ENCODE measurements at regions not wholly inside any gene's neighbourhood (a gene's known extent, or its start where the extent isn't known, plus 50 kb on each side); places are given as distances from the start of the nearest gene placed in this dataset.

DNA sequence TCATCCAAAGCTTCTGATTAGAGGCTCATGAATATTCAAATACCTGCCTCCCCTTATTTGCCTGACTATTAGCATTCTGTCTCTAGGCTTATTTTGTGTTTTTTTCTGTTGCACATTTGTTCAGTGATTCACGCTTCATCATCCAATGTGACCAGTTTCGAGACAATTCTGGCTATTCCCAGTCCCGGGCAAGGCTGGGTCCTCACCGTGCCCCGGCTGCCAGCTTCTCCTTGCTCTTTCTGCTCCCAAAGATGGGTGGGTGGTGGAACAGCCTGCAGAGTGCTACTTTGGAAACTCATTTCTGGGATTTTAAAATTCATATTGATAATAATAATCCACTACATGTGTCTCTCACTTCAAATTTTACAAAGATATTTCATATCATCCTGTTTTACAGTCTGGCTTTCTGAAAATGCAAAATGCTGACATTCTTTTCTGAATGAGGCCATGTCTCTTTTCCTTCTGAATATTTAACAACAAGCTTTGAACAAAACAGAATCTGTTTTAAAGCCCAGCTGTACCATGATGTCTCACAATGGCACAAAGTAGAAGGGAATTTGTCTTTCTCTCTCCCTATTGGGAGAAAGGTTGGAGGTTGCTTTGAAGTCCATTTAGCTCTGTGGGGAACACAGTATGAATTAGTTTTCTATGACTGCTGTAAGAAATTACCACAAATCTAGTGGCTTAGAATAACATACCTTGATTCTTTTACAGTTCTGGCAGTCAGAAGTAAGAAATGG, 116.9 kb upstream of the CDH13 start:
- whole genome bisulfite sequencing (ENCODE audit: insufficient coverage, low coverage, missing lambda C conversion rate): 2% methylated on average over 5 of the region's 5 CpGs
- Histone ChIP-seq H2AFZ (ENCODE audit: low read depth, low read length) (no peak overlapping the region), H3K9me1 (ENCODE audit: control insufficient read depth, insufficient read depth, low read length) (no peaks in the 10 kb centered on the region), H3K9me3 (replicated peaks; ENCODE audit: control insufficient read depth, insufficient read depth, low read depth, low read length) (no peaks in the 10 kb centered on the region), H3K9ac (ENCODE audit: insufficient read depth in 1 of 2, low read depth in 2 of 2, low read length in 2 of 2) (no peak overlapping the region), H4K20me1 (replicated peaks; ENCODE audit: control insufficient read depth, insufficient read depth, low read length) (no peaks in the 10 kb centered on the region), H3K79me2 (ENCODE audit: control insufficient read depth, insufficient read depth, low read length) (no peaks in the 10 kb centered on the region), H3K27me3 (ENCODE audit: control insufficient read depth in 2 of 2, insufficient read depth in 2 of 2, low read length in 2 of 2) (no peaks in the 10 kb centered on the region; a peak in 1 of 5 replicates), H3K27ac (ENCODE audit: extremely low read depth, low read depth, low read length) (no peak overlapping the region), H3K4me2 (ENCODE audit: insufficient read depth, low read length) (no peak overlapping the region), H3K36me3 (ENCODE audit: control insufficient read depth, insufficient read depth, low read length) (no peaks in the 10 kb centered on the region), H3K4me3 (no peak overlapping the region), H3K4me1 (replicated peaks in 1 of 2; ENCODE audit: control insufficient read depth in 2 of 2, insufficient read depth in 2 of 2, low read length in 2 of 2) (no peaks in the 10 kb centered on the region)
- BruUV-seq (replicated peaks): no TSS peak
- intact Hi-C loops (cut with micrococcal nuclease) (no loop called here), in situ Hi-C loops (cut with MboI) (no loop called here)
- CTCF ChIA-PET (ENCODE audit: low intra/inter-chr PET ratio): no interaction called here
- POLR2A ChIA-PET: no interaction called here
- no peak for DNase-seq (ENCODE audit: extremely low read depth in 1 of 4, low spot score in 3 of 4)
- ATAC-seq: no peak
- no peak for FAIRE-seq
- TF ChIP-seq TRIM24 (IDR thresholded peaks at IDR 0.05) (no peak), ZFX (CRISPR knock-in tag; IDR thresholded peaks at IDR 0.05) (no peak), MEIS2 (IDR thresholded peaks at IDR 0.05; ENCODE audit: partially characterized antibody) (no peak), MYBL2 (IDR thresholded peaks at IDR 0.05; ENCODE audit: low read depth) (no peak), MYBL2 (CRISPR knock-in tag; IDR thresholded peaks at IDR 0.05; ENCODE audit: borderline replicate concordance) (no peak), BHLHE40 (IDR thresholded peaks at IDR 0.05; ENCODE audit: low read length) (no peak), NR2C2 (CRISPR knock-in tag; IDR thresholded peaks at IDR 0.05) (no peak), NR2C2 (tag; IDR thresholded peaks at IDR 0.05) (no peak), CAMTA2 (CRISPR knock-in tag; conservative IDR thresholded peaks at IDR 0.05) (no peak), DIDO1 (tag; IDR thresholded peaks at IDR 0.05; ENCODE audit: low read depth) (no peak), ZNF232 (CRISPR knock-in tag; IDR thresholded peaks at IDR 0.05) (no peak), FOXP1 (CRISPR knock-in tag; IDR thresholded peaks at IDR 0.05) (no peak)
- TF ChIP-seq, protein P1, sequence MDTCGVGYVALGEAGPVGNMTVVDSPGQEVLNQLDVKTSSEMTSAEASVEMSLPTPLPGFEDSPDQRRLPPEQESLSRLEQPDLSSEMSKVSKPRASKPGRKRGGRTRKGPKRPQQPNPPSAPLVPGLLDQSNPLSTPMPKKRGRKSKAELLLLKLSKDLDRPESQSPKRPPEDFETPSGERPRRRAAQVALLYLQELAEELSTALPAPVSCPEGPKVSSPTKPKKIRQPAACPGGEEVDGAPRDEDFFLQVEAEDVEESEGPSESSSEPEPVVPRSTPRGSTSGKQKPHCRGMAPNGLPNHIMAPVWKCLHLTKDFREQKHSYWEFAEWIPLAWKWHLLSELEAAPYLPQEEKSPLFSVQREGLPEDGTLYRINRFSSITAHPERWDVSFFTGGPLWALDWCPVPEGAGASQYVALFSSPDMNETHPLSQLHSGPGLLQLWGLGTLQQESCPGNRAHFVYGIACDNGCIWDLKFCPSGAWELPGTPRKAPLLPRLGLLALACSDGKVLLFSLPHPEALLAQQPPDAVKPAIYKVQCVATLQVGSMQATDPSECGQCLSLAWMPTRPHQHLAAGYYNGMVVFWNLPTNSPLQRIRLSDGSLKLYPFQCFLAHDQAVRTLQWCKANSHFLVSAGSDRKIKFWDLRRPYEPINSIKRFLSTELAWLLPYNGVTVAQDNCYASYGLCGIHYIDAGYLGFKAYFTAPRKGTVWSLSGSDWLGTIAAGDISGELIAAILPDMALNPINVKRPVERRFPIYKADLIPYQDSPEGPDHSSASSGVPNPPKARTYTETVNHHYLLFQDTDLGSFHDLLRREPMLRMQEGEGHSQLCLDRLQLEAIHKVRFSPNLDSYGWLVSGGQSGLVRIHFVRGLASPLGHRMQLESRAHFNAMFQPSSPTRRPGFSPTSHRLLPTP (IDR thresholded peaks at IDR 0.05; ENCODE audit: borderline replicate concordance, extremely low read depth, insufficient read length): no peak
- TF ChIP-seq, protein P2, sequence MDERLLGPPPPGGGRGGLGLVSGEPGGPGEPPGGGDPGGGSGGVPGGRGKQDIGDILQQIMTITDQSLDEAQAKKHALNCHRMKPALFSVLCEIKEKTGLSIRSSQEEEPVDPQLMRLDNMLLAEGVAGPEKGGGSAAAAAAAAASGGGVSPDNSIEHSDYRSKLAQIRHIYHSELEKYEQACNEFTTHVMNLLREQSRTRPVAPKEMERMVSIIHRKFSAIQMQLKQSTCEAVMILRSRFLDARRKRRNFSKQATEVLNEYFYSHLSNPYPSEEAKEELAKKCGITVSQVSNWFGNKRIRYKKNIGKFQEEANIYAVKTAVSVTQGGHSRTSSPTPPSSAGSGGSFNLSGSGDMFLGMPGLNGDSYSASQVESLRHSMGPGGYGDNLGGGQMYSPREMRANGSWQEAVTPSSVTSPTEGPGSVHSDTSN (CRISPR knock-in tag; IDR thresholded peaks at IDR 0.05; ENCODE audit: low read depth): no peak
- TF ChIP-seq, protein P2 (tag; conservative IDR thresholded peaks at IDR 0.05; ENCODE audit: low read depth): no peak
- TF ChIP-seq, protein P3, sequence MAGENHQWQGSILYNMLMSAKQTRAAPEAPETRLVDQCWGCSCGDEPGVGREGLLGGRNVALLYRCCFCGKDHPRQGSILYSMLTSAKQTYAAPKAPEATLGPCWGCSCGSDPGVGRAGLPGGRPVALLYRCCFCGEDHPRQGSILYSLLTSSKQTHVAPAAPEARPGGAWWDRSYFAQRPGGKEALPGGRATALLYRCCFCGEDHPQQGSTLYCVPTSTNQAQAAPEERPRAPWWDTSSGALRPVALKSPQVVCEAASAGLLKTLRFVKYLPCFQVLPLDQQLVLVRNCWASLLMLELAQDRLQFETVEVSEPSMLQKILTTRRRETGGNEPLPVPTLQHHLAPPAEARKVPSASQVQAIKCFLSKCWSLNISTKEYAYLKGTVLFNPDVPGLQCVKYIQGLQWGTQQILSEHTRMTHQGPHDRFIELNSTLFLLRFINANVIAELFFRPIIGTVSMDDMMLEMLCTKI (IDR thresholded peaks at IDR 0.05; ENCODE audit: partially characterized antibody): no peak

Data from K562 (cell line).